ENCODE measurements at regions not wholly inside any gene's neighbourhood (a gene's known extent, or its start where the extent isn't known, plus 50 kb on each side); places are given as distances from the start of the nearest gene placed in this dataset.

DNA sequence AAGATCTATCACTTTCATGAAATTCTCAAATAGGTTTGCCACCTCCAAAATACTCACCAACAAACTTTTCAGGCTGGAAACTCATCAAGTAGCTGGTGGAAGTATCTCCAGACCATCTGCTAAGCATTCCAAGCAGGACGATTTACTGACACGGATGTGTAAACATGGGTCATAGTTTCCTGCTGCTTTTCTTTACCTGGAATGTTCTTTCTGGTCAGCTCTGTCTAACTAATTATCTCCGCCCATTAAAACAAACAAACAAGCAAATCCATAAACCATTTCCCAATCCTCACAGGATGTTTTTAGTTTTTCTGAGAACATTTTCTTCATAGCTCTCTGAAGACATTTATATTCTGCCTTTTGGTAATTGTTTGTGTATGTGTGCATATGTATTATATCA, 397.0 kb downstream of the METTL15 start:
- TF ChIP-seq YY1 (IDR thresholded peaks at IDR 0.05; ENCODE audit: low read depth): no peak
- TF ChIP-seq EP300 (IDR thresholded peaks at IDR 0.05; ENCODE audit: borderline replicate concordance): no peak
- TF ChIP-seq RAD21 (IDR thresholded peaks at IDR 0.05; ENCODE audit: low read depth): no peak

All from Ishikawa (cell line).